Endothelial cell (in vitro differentiated cells): ENCODE measurements at regions not wholly inside any gene's neighbourhood (a gene's known extent, or its start where the extent isn't known, plus 50 kb on each side); places are given as distances from the start of the nearest gene placed in this dataset.

ENCODE experiments used
- DNase-seq: peaks from one replicate; pipeline ENCODE4 v3.0.0; 2021; ENCODE audit warnings: low spot score
- H3K27ac Mint-ChIP-seq: one replicate; pipeline ENCODE4 v1.8.0; 2021; ENCODE audit warnings: mixed read lengths, inconsistent platforms; ENCODE audit not compliant: unreplicated experiment
- H3K27me3 Mint-ChIP-seq: one replicate; pipeline ENCODE4 v1.8.0; 2021; ENCODE audit warnings: mild to moderate bottlenecking, moderate library complexity, mixed read lengths, inconsistent platforms; ENCODE audit not compliant: unreplicated experiment
- H3K36me3 Mint-ChIP-seq: one replicate; pipeline ENCODE4 v1.8.0; 2021; ENCODE audit warnings: mild to moderate bottlenecking, low read depth, mixed read lengths, inconsistent platforms; ENCODE audit not compliant: unreplicated experiment
- H3K4me1 Mint-ChIP-seq: one replicate; pipeline ENCODE4 v1.8.0; 2021; ENCODE audit warnings: mild to moderate bottlenecking, mixed read lengths, inconsistent platforms; ENCODE audit not compliant: unreplicated experiment
- H3K4me3 Mint-ChIP-seq: one replicate; pipeline ENCODE4 v1.8.0; 2021; ENCODE audit warnings: mild to moderate bottlenecking, mixed read lengths, inconsistent platforms; ENCODE audit not compliant: unreplicated experiment
- H3K9me3 Mint-ChIP-seq: one replicate; pipeline ENCODE4 v1.8.0; 2021; ENCODE audit warnings: mixed read lengths, inconsistent platforms; ENCODE audit not compliant: unreplicated experiment
- CTCF ChIP-seq: fragments of 200-600 bp; sonication (generic); IDR thresholded peaks from one replicate; pipeline ENCODE4 v1.5.0; 2021; ENCODE audit warnings: antibody characterized with exemption; ENCODE audit not compliant: unreplicated experiment

GRCh38 chr2:146189541-146189940 lies 1655.3 kb upstream of the ACVR2A start:
- Mint-ChIP-seq H3K27me3 (no peaks in the 10 kb centered on the region), H3K9me3 (no peaks in the 10 kb centered on the region), H3K4me1 (no peaks in the 10 kb centered on the region), H3K36me3 (no peaks in the 10 kb centered on the region), H3K4me3 (no peak overlapping the region), H3K27ac (no peak overlapping the region)
- DNase-seq, result no peak
- no peak for TF ChIP-seq CTCF

GRCh38 chr2:146173934-146174333 lies 1654.0 kb upstream of the ZEB2 start:
- H3K27ac Mint-ChIP-seq, result no peak overlapping the region
- H3K9me3 Mint-ChIP-seq, result no peaks in the 10 kb centered on the region
- no peak for TF ChIP-seq CTCF
- no peak for DNase-seq
- H3K4me3 Mint-ChIP-seq, result no peak overlapping the region
- H3K4me1 Mint-ChIP-seq, result no peaks in the 10 kb centered on the region
- no peaks in the 10 kb centered on the region for H3K36me3 Mint-ChIP-seq
- no peaks in the 10 kb centered on the region for H3K27me3 Mint-ChIP-seq

- no peak for TF ChIP-seq CTCF
- no peaks in the 10 kb centered on the region for H3K36me3 Mint-ChIP-seq
- H3K27me3 Mint-ChIP-seq, result no peaks in the 10 kb centered on the region
- no peaks in the 10 kb centered on the region for H3K4me1 Mint-ChIP-seq
- no peak overlapping the region for H3K27ac Mint-ChIP-seq
- no peak overlapping the region for H3K4me3 Mint-ChIP-seq
- H3K9me3 Mint-ChIP-seq, result no peaks in the 10 kb centered on the region
- no peak for DNase-seq
These were observed 1641.5 kb upstream of the ZEB2 start for GRCh38 chr2:146161256-146161882.

- no peak overlapping the region for H3K27ac Mint-ChIP-seq
- no peaks in the 10 kb centered on the region for H3K4me1 Mint-ChIP-seq
These were observed 1638.3 kb upstream of the ZEB2 start for GRCh38 chr2:146158072-146158674.

More at GRCh38 chr2:146158072-146158674, 1638.3 kb upstream of the ZEB2 start:
- DNase-seq, result no peak
- no peaks in the 10 kb centered on the region for H3K27me3 Mint-ChIP-seq
- no peaks in the 10 kb centered on the region for H3K36me3 Mint-ChIP-seq
- TF ChIP-seq CTCF, result no peak
- no peaks in the 10 kb centered on the region for H3K9me3 Mint-ChIP-seq
- H3K4me3 Mint-ChIP-seq, result no peak overlapping the region
